Body of pancreas (tissue), 4 donors: ENCODE measurements at regions not wholly inside any gene's neighbourhood (a gene's known extent, or its start where the extent isn't known, plus 50 kb on each side); places are given as distances from the start of the nearest gene placed in this dataset.

Experiments
- ATAC-seq: fragments of 150-250 bp; one replicate; pipeline ENCODE4 v1.9.1; 2016
- DNase-seq, 4 donors: peaks; one replicate each; pipeline ENCODE4 v3.0.0-alpha.2; 2019
- H3K27ac ChIP-seq, 4 donors: fragments of 200-600 bp; sonication (generic); 1 replicate in 3 of 4; 2 replicates in 1 of 4; pipeline versions ENCODE4 v1.5.1 to v1.6.1; 2016 to 2019; ENCODE audit warnings: mild to moderate bottlenecking in 1 of 4, mixed read lengths in 1 of 4, moderate library complexity in 1 of 4
- H3K27me3 ChIP-seq, 2 donors: fragments of 200-600 bp; sonication (generic); one replicate each; pipeline ENCODE4 v1.6.0; 2016; ENCODE audit warnings: mild to moderate bottlenecking in 1 of 2
- H3K36me3 ChIP-seq, 2 donors: fragments of 200-600 bp; sonication (generic); replicated peaks in 1 of 2; 2 replicates each; pipeline ENCODE4 v1.5.1; 2016; ENCODE audit warnings: low read depth in 2 of 2; ENCODE audit not compliant: insufficient read depth in 1 of 2
- H3K4me1 ChIP-seq: fragments of 200-600 bp; sonication (generic); one replicate; pipeline ENCODE4 v1.6.0; 2016
- H3K4me3 ChIP-seq, 2 donors: fragments of 200-600 bp; sonication (generic); 1 replicate in 1 of 2; 2 replicates in 1 of 2; pipeline ENCODE4 v1.5.1; 2016 to 2019
- H3K9me3 ChIP-seq, 3 donors: fragments of 200-600 bp; sonication (generic); 1 replicate in 2 of 3; 2 replicates in 1 of 3; pipeline ENCODE4 v1.5.1; 2016
- POLR2A ChIP-seq, 3 donors: fragments of 450-650 bp; IDR thresholded peaks; one replicate each; pipeline ENCODE4 v1.6.1; 2016; ENCODE audit warnings: antibody characterized with exemption in 3 of 3, mild to moderate bottlenecking in 2 of 3
- WGBS, 2 donors: methylation state at CpG; one replicate each; pipeline ENCODE4 v1.1.5; 2017; 5-methylcytosine and 5-hydroxymethylcytosine counted together
- intact Hi-C: fragments of 100-400 bp; cut with DNase I; formaldehyde crosslinking; loops from one replicate; pipeline ENCODE4 v1.15.1; 2023
- TF ChIP-seq, protein P1 (sequence below), 7 experiments: fragments of 450-650 bp in 4 of 7; fragments of 200-600 bp in 3 of 7; sonication (generic) in 3 of 7; IDR thresholded peaks; one replicate each; pipeline ENCODE4 v1.5.1; 2016 to 2019; ENCODE audit warnings: antibody characterized with exemption in 7 of 7

DNA sequence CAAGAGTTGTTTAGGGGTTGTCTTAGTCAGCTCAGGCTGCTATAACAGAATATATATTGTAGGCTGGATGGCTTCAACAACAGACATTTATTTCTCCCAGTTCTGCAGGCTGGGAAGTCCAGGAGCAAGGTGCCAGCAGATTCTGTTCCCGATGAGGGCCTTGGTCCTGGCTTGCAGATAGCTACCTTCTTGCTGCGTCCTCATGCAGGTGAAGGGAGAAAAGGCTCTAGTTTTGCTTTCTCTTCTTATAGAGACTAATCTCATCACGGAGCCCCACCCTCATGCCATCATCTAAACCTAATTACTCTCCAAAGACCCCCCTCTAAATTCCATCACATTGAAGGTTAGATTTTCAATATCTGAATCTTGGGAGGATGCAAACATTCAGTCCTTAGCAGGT lies 246.0 kb upstream of the ANKRD55 start:
- no peaks in the 10 kb centered on the region for H3K36me3 ChIP-seq
- TF ChIP-seq, protein P1, sequence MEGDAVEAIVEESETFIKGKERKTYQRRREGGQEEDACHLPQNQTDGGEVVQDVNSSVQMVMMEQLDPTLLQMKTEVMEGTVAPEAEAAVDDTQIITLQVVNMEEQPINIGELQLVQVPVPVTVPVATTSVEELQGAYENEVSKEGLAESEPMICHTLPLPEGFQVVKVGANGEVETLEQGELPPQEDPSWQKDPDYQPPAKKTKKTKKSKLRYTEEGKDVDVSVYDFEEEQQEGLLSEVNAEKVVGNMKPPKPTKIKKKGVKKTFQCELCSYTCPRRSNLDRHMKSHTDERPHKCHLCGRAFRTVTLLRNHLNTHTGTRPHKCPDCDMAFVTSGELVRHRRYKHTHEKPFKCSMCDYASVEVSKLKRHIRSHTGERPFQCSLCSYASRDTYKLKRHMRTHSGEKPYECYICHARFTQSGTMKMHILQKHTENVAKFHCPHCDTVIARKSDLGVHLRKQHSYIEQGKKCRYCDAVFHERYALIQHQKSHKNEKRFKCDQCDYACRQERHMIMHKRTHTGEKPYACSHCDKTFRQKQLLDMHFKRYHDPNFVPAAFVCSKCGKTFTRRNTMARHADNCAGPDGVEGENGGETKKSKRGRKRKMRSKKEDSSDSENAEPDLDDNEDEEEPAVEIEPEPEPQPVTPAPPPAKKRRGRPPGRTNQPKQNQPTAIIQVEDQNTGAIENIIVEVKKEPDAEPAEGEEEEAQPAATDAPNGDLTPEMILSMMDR (IDR thresholded peaks at IDR 0.05) = no peak
- TF ChIP-seq POLR2A (IDR thresholded peaks at IDR 0.05) = no peak
- H3K27me3 ChIP-seq = no peaks in the 10 kb centered on the region
- H3K27ac ChIP-seq = peak overlapping the region in 3 of 4 donors; percentile 45 to 94 (median 86)
- peaks cover 49% of the 10 kb centered on the region for H3K4me1 ChIP-seq
- H3K4me3 ChIP-seq = no peak overlapping the region
- WGBS, 2 donors = 70 to 73% methylated on average over 3 of the region's 3 CpGs
- no peak for DNase-seq
- no peak for ATAC-seq
- intact Hi-C loops = no loop called here
- H3K9me3 ChIP-seq = no peaks in the 10 kb centered on the region

DNA sequence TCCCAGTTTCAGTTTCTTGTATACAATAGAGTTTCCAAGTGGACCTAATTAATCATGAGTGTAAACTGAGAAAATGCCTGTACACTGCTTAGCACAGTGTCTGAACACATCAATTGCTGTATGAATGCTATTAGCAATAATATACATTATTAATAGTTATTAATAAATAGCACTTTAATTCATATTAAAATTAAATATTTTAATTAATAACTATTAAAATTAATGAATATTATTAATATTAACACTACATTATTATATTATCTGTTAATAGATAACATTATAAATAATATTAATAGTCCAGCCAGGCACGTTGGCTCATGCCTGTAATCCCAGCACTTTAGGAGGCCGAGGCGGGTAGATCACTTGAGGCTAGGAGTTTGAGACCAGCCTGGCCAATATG lies 244.9 kb upstream of the ANKRD55 start:
- peaks cover 49% of the 10 kb centered on the region for H3K4me1 ChIP-seq
- H3K9me3 ChIP-seq = no peaks in the 10 kb centered on the region
- H3K36me3 ChIP-seq = no peaks in the 10 kb centered on the region
- no peak for DNase-seq
- intact Hi-C loops = no loop called here
- ATAC-seq = no peak
- no peak for TF ChIP-seq POLR2A (IDR thresholded peaks at IDR 0.05)
- TF ChIP-seq, protein P1 (IDR thresholded peaks at IDR 0.05) = no peak
- peak overlapping the region in 1 of 4 donors; percentile 60 for H3K27ac ChIP-seq
- WGBS, 2 donors = 85 to 87% methylated on average over 3 of the region's 3 CpGs
- no peak overlapping the region for H3K4me3 ChIP-seq
- no peaks in the 10 kb centered on the region for H3K27me3 ChIP-seq

DNA sequence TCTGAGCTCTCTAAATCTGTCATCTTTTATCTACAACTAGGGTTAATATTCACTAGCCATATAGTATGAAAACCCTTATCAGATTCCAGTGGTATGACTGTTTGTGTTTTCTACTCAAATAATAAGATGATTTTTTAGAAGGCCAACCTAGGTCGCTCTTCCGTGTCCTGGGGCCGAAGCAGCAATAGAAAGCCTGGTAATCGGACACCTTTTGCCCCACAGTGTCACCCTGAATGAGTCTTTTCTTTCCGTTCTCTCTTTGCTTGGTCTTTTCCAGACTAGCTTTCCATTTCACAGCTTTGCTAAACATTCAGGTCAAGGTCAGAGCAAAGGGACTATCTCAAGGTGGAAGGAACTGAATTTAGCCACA lies 243.3 kb upstream of the ANKRD55 start:
- TF ChIP-seq, protein P1 (IDR thresholded peaks at IDR 0.05) = no peak
- TF ChIP-seq POLR2A (IDR thresholded peaks at IDR 0.05) = no peak
- WGBS, 2 donors = 39 to 40% methylated on average over 5 of the region's 5 CpGs
- H3K9me3 ChIP-seq = no peaks in the 10 kb centered on the region
- intact Hi-C loops = no loop called here
- ATAC-seq (no peak), DNase-seq (no peak)
- no peaks in the 10 kb centered on the region for H3K27me3 ChIP-seq
- no peaks in the 10 kb centered on the region for H3K36me3 ChIP-seq
- H3K27ac ChIP-seq = peak overlapping the region in 3 of 4 donors; percentile 40 to 60 (median 47)
- H3K4me1 ChIP-seq = peaks cover 47% of the 10 kb centered on the region
- no peak overlapping the region for H3K4me3 ChIP-seq

DNA sequence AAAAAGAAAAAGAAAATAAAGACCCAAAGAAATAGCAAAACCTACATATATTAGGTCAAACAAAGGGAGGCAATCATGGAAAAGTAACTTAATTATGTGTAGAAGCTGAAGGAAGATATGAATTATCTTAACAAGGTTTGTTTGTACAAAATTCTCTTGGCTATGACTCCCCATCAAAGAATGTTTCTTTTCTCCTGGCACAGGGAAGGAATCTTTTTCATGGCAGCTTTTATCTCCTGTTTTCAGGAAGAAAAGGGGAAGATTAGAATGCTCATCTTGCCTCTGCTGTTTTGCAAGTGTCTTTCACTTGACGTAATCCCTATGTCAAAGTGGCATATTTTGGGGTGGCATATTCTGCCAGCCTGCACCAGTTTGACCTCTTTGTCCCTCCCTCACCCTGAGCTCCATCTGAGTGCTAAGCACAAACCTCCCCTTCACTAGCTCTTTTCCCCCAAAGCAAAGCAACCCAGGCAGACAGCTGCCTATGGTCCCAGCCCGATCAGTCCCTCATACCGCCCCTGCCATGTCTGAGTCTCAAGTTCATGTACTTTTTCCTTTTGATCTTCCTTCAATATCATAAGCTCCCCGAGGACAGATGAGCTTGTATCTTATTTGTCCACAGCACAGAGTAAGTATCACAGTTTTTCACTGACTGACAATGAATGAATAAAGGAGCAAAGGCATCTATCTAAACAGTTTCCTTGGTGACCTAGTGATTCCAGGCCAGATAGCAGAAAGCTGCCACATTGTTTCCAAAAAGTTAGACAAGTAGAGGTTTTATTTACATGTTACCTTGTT lies 242.8 kb upstream of the ANKRD55 start:
- Histone ChIP-seq H3K4me1 (peaks cover 48% of the 10 kb centered on the region), H3K27ac (peak overlapping the region in 3 of 4 donors; percentile 19 to 60 (median 47)), H3K4me3 (no peak overlapping the region), H3K27me3 (no peaks in the 10 kb centered on the region), H3K9me3 (no peaks in the 10 kb centered on the region), H3K36me3 (no peaks in the 10 kb centered on the region)
- TF ChIP-seq POLR2A (IDR thresholded peaks at IDR 0.05) = no peak
- TF ChIP-seq, protein P1 (IDR thresholded peaks at IDR 0.05) = no peak
- DNase-seq = no peak
- 48 to 62% methylated on average over 4 of the region's 4 CpGs for whole genome bisulfite sequencing, 2 donors
- intact Hi-C loops = no loop called here
- no peak for ATAC-seq

DNA sequence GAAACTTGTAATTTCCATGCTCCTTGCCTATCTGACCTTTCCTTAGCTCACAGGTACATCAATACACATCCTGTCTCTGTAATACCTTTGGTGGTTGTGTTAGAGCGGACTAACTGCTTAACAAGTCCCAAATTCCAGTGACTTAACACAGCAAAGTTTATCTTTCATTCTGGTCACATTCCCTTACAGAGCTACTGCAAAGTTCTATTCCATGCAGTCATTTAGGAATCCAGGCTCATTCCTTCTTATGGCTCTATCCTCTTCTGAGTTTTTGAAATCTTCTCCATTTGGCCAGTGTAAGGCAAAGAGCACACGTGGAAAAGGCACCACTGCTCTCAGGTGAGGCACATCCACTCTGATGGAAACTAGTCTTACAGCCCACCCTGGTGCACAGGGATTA lies 238.6 kb upstream of the ANKRD55 start:
- Histone ChIP-seq H3K4me1 (peaks cover 18% of the 10 kb centered on the region), H3K9me3 (no peaks in the 10 kb centered on the region), H3K27ac (no peak overlapping the region), H3K36me3 (no peaks in the 10 kb centered on the region), H3K27me3 (no peaks in the 10 kb centered on the region), H3K4me3 (no peak overlapping the region)
- DNase-seq (no peak), ATAC-seq (no peak)
- WGBS, 2 donors = 84 to 85% methylated on average over 2 of the region's 2 CpGs
- TF ChIP-seq POLR2A (IDR thresholded peaks at IDR 0.05) = no peak
- TF ChIP-seq, protein P1 (IDR thresholded peaks at IDR 0.05) = no peak
- intact Hi-C loops = no loop called here
